HG03095 (cell line): ENCODE measurements at regions not wholly inside any gene's neighbourhood (a gene's known extent, or its start where the extent isn't known, plus 50 kb on each side); places are given as distances from the start of the nearest gene placed in this dataset.

Experiments
- ATAC-seq: cut with Tn5 transposase; IDR thresholded peaks from one replicate; pipeline ENCODE4 v1.9.1; 2021; ENCODE audit warnings: moderate library complexity; ENCODE audit not compliant: unreplicated experiment

DNA sequence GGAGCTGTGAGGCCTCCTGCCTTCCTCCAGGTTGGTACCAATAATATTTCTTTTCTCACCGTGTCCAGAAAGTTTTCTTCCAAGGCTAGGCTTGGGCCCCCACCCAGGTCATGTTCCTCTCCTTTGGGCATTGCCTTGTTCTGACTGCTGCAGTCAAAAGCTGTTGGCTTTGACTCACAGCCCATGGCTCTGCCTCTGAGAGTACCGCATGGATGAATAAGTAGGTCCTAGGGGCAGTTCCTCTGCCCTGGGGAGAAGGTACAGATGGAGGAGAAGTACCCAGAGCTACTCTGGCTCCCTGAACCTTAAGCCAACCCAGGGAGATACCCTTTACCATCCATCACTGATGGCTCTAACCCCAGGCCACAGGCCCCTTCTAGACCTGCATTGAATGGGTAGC is 115.0 kb downstream of the NAV1 start:
- ATAC-seq: no peak

GRCh38 chr1:201655243-201655642 is 116.3 kb downstream of the NAV1 start:
- ATAC-seq: no peak

GRCh38 chr1:201655910-201656309 is 117.0 kb downstream of the NAV1 start:
- ATAC-seq: no peak

GRCh38 chr1:201656311-201657032 is 117.5 kb downstream of the NAV1 start:
- ATAC-seq: no peak

- no peak for ATAC-seq
These were observed 120.6 kb downstream of the NAV1 start for GRCh38 chr1:201659572-201659971.

DNA sequence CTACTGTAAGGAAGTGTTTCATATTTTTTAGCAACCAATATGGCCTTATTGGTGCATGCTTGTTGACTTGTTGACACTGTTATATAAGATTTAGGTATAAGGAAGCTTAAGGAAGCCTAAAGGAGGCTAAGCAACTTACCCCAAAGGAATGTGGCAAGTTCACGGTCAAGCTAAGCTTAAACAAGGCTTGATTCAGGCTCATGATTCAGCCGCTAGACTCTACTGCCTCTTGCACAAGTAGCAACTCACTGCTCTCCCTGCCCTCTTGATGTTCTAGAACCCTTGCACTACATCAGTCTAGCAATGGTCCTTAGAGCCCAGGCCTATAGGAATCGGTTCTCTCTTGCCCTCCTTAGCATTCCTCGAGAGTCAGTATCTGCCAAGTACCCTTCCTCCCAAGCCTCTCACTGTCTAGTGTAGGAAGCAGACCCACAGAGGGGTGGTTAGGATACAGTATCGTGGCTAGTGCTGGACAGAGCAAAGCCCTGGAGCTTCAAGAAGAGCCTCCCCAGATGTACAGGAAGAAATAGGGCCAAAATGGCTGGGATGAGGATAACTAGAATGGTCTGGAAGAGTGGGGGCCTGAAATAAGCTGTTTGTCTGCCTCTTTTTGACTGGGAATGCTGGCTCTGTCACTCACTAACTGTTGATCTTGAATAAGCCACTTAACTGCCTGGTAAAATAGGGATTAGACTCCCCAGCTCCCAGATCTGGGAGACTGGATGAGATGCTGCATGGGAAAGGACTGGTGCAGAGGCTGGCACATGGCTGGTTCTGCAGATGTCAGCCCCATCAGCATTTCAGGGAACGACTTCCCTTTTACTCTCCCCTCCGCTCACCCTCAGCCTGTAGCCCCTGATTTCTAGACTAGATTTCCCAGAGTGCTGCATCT is 122.2 kb downstream of the NAV1 start:
- no peak for ATAC-seq

DNA sequence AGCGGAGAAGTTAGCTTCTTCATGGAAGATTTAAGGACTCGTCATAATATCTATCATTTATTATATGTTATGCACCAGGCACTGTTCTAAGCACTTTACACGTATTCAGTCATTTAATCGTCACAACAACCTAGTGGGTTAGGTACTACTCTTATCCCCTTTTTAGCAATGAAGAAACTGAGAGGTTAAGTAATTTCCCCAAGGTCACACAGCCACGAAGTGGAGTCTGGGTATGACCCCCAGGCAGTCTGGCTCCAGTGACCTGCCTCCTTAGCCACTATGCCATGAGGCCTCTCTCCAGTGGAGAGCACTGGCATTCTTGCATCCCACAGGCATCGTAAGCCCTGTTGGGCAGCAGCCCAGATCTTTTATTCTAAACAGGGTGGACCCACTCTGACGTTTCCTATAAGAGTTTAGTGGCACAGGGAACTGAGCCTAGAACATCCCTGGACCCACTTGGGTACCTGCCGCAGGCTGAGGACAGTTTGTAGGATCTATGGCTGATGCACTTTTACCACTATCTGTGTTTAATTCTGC is 123.0 kb downstream of the NAV1 start:
- ATAC-seq: no peak

DNA sequence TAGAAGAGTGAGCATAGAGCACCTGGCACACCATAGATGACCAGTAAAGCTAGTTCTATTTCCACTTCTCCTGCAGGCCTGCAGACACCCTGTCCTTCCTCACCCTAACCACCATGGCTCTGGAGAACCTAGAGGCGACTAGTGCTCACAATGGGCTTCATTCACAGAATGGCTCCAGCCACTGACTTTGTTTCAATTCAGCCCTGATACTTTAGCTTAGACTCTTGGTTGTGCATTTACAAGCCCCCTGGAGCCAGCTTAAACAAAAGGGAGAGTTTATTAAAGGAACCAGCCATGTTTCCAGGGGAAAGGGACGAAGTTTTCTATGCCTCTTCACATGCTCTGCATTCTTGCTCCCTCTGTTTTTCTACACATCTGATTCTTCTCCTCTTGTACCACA is 123.7 kb downstream of the NAV1 start:
- no peak for ATAC-seq

- ATAC-seq: no peak
These were observed 124.7 kb downstream of the NAV1 start for GRCh38 chr1:201663491-201664113.

GRCh38 chr1:201665036-201665435 is 126.1 kb downstream of the NAV1 start:
- no peak for ATAC-seq

GRCh38 chr1:201666102-201666501 is 127.2 kb downstream of the NAV1 start:
- no peak for ATAC-seq

DNA sequence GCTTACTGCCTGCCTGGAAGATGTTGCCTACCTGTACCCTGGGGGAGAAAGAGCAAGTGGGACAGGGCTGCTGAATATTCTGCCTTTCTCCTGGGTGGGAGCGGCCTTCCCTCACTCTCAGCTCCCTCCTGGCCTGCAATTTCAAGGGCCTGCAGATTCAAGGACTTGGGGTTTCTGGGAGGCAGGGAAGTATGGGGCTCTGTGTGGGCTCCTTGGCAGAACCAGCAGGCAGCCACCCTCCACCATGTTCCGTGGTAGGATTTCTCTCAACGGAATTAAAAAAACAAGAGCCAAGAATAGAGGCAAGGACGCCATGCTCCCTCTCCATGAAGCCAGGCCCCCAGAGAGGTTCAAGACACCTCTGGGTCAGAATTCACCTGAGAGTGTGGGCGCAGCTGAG is 127.7 kb downstream of the NAV1 start:
- ATAC-seq: no peak

DNA sequence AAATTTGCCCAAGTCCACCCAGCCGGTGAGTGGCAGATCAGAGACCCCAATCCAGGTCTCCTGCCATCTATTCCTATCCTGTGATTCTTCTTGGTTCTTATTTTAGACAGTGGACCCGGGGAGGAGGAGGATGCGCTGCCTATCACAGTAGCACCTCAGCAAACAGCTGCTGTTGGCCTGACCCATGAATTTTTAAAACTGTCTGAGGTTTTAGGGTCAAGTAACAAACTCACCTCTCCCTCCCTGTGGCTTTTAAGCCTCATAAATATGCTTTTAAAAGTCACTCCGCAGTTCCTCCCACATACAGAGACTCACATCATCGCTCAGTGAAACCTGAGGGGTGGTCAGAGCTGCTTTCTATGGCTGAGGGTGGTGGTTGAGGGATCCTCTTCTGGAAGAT is 128.6 kb downstream of the NAV1 start:
- ATAC-seq: no peak

GRCh38 chr1:201670517-201670916 is 131.6 kb downstream of the NAV1 start:
- ATAC-seq: no peak

- ATAC-seq: no peak
These were observed 133.8 kb downstream of the NAV1 start for GRCh38 chr1:201672685-201673084.

GRCh38 chr1:201673093-201673492 is 134.2 kb downstream of the NAV1 start:
- no peak for ATAC-seq

- ATAC-seq: no peak
These were observed 135.0 kb downstream of the NAV1 start for GRCh38 chr1:201673915-201674314.

GRCh38 chr1:201675143-201675542 is 136.2 kb downstream of the NAV1 start:
- ATAC-seq: no peak

DNA sequence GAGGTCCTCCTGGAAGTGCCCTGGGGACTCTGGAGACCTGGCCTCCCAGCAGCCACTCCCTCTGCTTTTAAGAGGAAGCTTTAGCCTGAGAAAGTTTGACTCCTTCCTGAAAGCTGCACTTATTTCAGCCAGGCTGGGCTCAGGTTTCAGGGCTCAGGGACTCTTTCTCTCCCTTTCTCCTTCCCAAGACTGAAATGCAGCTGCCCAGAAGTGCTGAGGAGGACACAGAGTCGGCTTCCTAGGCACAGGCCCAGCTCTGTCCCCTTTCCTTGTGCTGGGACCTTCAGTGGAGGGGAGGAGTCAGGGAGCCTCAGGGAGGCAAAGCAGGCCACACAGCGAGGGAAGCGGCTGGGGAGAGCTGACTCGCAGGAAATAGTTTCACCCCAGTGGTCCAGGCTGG is 137.3 kb downstream of the NAV1 start:
- no peak for ATAC-seq

GRCh38 chr1:201676641-201677040 is 137.7 kb downstream of the NAV1 start:
- no peak for ATAC-seq

GRCh38 chr1:201678264-201679101 is 139.6 kb downstream of the NAV1 start:
- no peak for ATAC-seq
